ENCODE measurements at regions not wholly inside any gene's neighbourhood (a gene's known extent, or its start where the extent isn't known, plus 50 kb on each side); places are given as distances from the start of the nearest gene placed in this dataset.

- TF ChIP-seq, protein P1, sequence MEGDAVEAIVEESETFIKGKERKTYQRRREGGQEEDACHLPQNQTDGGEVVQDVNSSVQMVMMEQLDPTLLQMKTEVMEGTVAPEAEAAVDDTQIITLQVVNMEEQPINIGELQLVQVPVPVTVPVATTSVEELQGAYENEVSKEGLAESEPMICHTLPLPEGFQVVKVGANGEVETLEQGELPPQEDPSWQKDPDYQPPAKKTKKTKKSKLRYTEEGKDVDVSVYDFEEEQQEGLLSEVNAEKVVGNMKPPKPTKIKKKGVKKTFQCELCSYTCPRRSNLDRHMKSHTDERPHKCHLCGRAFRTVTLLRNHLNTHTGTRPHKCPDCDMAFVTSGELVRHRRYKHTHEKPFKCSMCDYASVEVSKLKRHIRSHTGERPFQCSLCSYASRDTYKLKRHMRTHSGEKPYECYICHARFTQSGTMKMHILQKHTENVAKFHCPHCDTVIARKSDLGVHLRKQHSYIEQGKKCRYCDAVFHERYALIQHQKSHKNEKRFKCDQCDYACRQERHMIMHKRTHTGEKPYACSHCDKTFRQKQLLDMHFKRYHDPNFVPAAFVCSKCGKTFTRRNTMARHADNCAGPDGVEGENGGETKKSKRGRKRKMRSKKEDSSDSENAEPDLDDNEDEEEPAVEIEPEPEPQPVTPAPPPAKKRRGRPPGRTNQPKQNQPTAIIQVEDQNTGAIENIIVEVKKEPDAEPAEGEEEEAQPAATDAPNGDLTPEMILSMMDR (IDR thresholded peaks at IDR 0.05; ENCODE audit: insufficient read depth, low read length), result no peak
- no peak for TF ChIP-seq GABPA (IDR thresholded peaks at IDR 0.05; ENCODE audit: low read depth)
Observed at GRCh38 chr2:215514516-215514915, 78.6 kb upstream of the FN1 start.

Data from HL-60 (cell line).